Astrocyte (in vitro differentiated cells and primary cell): ENCODE measurements at regions not wholly inside any gene's neighbourhood (a gene's known extent, or its start where the extent isn't known, plus 50 kb on each side); places are given as distances from the start of the nearest gene placed in this dataset.

Experiments
- CTCF ChIP-seq: IDR thresholded peaks from 2 replicates; pipeline ENCODE4 v1.5.1; 2011; ENCODE audit warnings: low read depth, mild to moderate bottlenecking, inconsistent platforms, low read length, moderate library complexity; ENCODE audit not compliant: insufficient read depth
- EZH2 ChIP-seq: IDR thresholded peaks from 2 replicates; pipeline ENCODE4 v1.6.1; 2012; ENCODE audit warnings: mild to moderate bottlenecking, low read length, inconsistent platforms; ENCODE audit not compliant: insufficient read depth

- TF ChIP-seq EZH2 (no peak), CTCF (no peak)
Measured at GRCh38 chr13:78046331-78046730, 127.7 kb upstream of the EDNRB start.
